ENCODE measurements at regions not wholly inside any gene's neighbourhood (a gene's known extent, or its start where the extent isn't known, plus 50 kb on each side); places are given as distances from the start of the nearest gene placed in this dataset.

DNA sequence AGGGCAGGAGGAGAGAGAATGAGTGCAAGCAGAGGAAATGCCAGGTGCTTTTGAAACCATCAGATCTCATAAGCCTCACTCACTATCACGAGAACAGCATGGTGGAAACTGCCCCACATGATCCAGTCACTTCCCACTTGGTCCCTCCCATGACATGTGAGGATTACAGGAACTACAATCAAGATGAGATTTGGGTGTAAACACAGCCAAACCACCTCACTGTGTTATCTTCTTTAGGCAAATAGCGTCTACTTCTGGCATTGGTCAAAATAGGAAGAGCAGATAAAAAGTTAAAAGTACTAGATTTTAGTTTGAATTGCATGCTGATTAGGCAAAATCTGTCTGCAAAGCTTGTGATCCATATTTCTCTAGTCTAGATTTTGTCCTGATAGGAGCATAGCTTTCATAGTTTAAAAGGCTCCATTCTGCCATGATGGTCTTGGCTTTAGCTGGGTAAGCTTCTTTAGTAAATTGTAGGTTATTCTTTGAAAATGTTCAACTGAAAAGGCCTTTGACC lies 267.5 kb downstream of the NKX6-1 start:
- H3K4me3 ChIP-seq (ENCODE audit: insufficient read depth, low read depth, low read length): no peak overlapping the region
- no peak overlapping the region for H2BK20ac ChIP-seq (ENCODE audit: low read depth, low read length)
- dilution Hi-C loops (cut with HindIII; ENCODE audit: low sequenced_read_pairs, unreplicated experiment): no loop called here
- H2BK120ac ChIP-seq (ENCODE audit: low read depth, low read length): no peak overlapping the region
- H3K4me1 ChIP-seq (ENCODE audit: control insufficient read depth, insufficient read depth, low read length): no peaks in the 10 kb centered on the region
- H3K79me1 ChIP-seq (ENCODE audit: low read depth in 1 of 2, low read length in 2 of 2): no peaks in the 10 kb centered on the region
- no peak overlapping the region for H3K27ac ChIP-seq (ENCODE audit: insufficient read depth, low read length)
- no peak overlapping the region for H2BK5ac ChIP-seq (ENCODE audit: low read depth, low read length, poor library complexity, severe bottlenecking)
- H3K4ac ChIP-seq (ENCODE audit: low read depth, low read length): no peak overlapping the region
- H4K20me1 ChIP-seq (ENCODE audit: insufficient read depth, low read length): no peaks in the 10 kb centered on the region
- no peak for ATAC-seq (ENCODE audit: low read depth)
- H3K27me3 ChIP-seq (ENCODE audit: control insufficient read depth, insufficient read depth, low read length): no peaks in the 10 kb centered on the region
- no peaks in the 10 kb centered on the region for H3K36me3 ChIP-seq (ENCODE audit: control insufficient read depth, insufficient read depth, low read length)
- H2AFZ ChIP-seq (replicated peaks; ENCODE audit: low read length, poor library complexity): no peak overlapping the region
- no peak overlapping the region for H2AK5ac ChIP-seq (ENCODE audit: low read depth, low read length)
- POLR2A ChIA-PET (ENCODE audit: unreplicated experiment): no interaction called here
- no TSS peak for BruUV-seq (replicated peaks)
- CTCF ChIA-PET: no interaction called here
- H3K9me3 ChIP-seq (ENCODE audit: control insufficient read depth, insufficient read depth, low read length): no peaks in the 10 kb centered on the region
- no peak overlapping the region for H3K9ac ChIP-seq (ENCODE audit: low read depth, low read length)
- H3K14ac ChIP-seq (replicated peaks; ENCODE audit: low read depth, low read length): no peak overlapping the region
- WGBS, 2 experiments (ENCODE audit: extremely low coverage in 2 of 2, insufficient read length in 1 of 2): no CpG with 5 or more reads among the region's 2 CpGs
- no peak overlapping the region for H2BK15ac ChIP-seq (ENCODE audit: low read depth, low read length)
- no peak overlapping the region for H3K18ac ChIP-seq (ENCODE audit: low read depth, low read length)
- H3K9me1 ChIP-seq (ENCODE audit: insufficient read depth, low read length): no peaks in the 10 kb centered on the region
- TF ChIP-seq MXI1 (IDR thresholded peaks at IDR 0.05; ENCODE audit: borderline replicate concordance, low read depth, low read length): no peak
- no peak for TF ChIP-seq SMC3 (IDR thresholded peaks at IDR 0.05; ENCODE audit: low read depth, low read length)
- TF ChIP-seq POLR2A (IDR thresholded peaks at IDR 0.05; ENCODE audit: low read depth, low read length): no peak
- no peak for TF ChIP-seq RAD21 (IDR thresholded peaks at IDR 0.05; ENCODE audit: low read length)
- no peak for TF ChIP-seq FOS (IDR thresholded peaks at IDR 0.05; ENCODE audit: low read depth, low read length)
- H3K4me2 ChIP-seq (ENCODE audit: low read depth, low read length): no peak overlapping the region
- H4K8ac ChIP-seq (ENCODE audit: low read depth in 2 of 2, low read length in 2 of 2): no peak overlapping the region
- intact Hi-C loops (cut with micrococcal nuclease): no loop called here
- no peak overlapping the region for H2AK9ac ChIP-seq (replicated peaks; ENCODE audit: low read depth, low read length, poor library complexity)
- no peak overlapping the region for H4K91ac ChIP-seq (ENCODE audit: insufficient read depth, low read depth, low read length)
- no peak overlapping the region for H4K5ac ChIP-seq (ENCODE audit: low read depth, low read length)
- in situ Hi-C loops (cut with MboI; ENCODE audit: low sequenced_read_pairs): no loop called here
- no peak overlapping the region for H3K23ac ChIP-seq (ENCODE audit: low read depth, low read length)
- no peak overlapping the region for H3K56ac ChIP-seq (ENCODE audit: extremely low read depth, insufficient read depth, low read length)
- no peak for DNase-seq

Data from IMR-90 (cell line).